ENCODE measurements at regions not wholly inside any gene's neighbourhood (a gene's known extent, or its start where the extent isn't known, plus 50 kb on each side); places are given as distances from the start of the nearest gene placed in this dataset.

GRCh38 chr14:34227834-34228649, 234.0 kb downstream of the SPTSSA start (continued):
- TF ChIP-seq ZNF710 (CRISPR knock-in tag; IDR thresholded peaks at IDR 0.05; ENCODE audit: borderline replicate concordance) (no peak), ZBTB33 (CRISPR knock-in tag; IDR thresholded peaks at IDR 0.05) (no peak), DBP (CRISPR knock-in tag; IDR thresholded peaks at IDR 0.05; ENCODE audit: not compliant biosample characterization) (peak; percentile 38), ZFP36L1 (CRISPR knock-in tag; IDR thresholded peaks at IDR 0.05) (peak; percentile 58; the same call in 1 of the 2 replicates), SOX5 (CRISPR knock-in tag; IDR thresholded peaks at IDR 0.05; ENCODE audit: borderline replicate concordance) (0 out of 2 replicates have a peak, but pooled peaks have one; percentile 13), HOXA5 (CRISPR knock-in tag; IDR thresholded peaks at IDR 0.05) (peak; percentile 65; the same call in 1 of the 2 replicates), ARNT2 (CRISPR knock-in tag; IDR thresholded peaks at IDR 0.05; ENCODE audit: low read depth) (0 out of 2 replicates have a peak, but pooled peaks have one; percentile 64), FOSL2 (CRISPR knock-in tag; IDR thresholded peaks at IDR 0.05) (0 out of 2 replicates have a peak, but pooled peaks have one; percentile 20), TEAD2 (CRISPR knock-in tag; IDR thresholded peaks at IDR 0.05) (no peak), ZBTB44 (CRISPR knock-in tag; IDR thresholded peaks at IDR 0.05) (no peak), TEAD3 (CRISPR knock-in tag; optimal IDR thresholded peaks at IDR 0.05; ENCODE audit: borderline replicate concordance) (peak; percentile 48), POLR2AphosphoS2 (IDR thresholded peaks at IDR 0.05; ENCODE audit: low read depth, low read length) (no peak), AGO2 (optimal IDR thresholded peaks at IDR 0.05; ENCODE audit: low read depth, low read length) (no peak), KDM4B (CRISPR knock-in tag; IDR thresholded peaks at IDR 0.05) (peak; percentile 43; the same call in 1 of the 2 replicates), SPEN (CRISPR knock-in tag; IDR thresholded peaks at IDR 0.05; ENCODE audit: low read depth) (0 out of 2 replicates have a peak, but pooled peaks have one; percentile 11), PHF8 (CRISPR knock-in tag; IDR thresholded peaks at IDR 0.05) (peak; percentile 37; the same call in 1 of the 2 replicates), ZNF709 (CRISPR knock-in tag; IDR thresholded peaks at IDR 0.05) (peak; percentile 66), ZNF296 (CRISPR knock-in tag; conservative IDR thresholded peaks at IDR 0.05) (no peak), ZFP36 (IDR thresholded peaks at IDR 0.05; ENCODE audit: borderline replicate concordance, low read depth, low read length, partially characterized antibody) (peak; percentile 43), RXRB (CRISPR knock-in tag; IDR thresholded peaks at IDR 0.05; ENCODE audit: borderline replicate concordance) (peak; percentile 33; the same call in 1 of the 2 replicates), NFKBIZ (CRISPR knock-in tag; IDR thresholded peaks at IDR 0.05) (0 out of 2 replicates have a peak, but pooled peaks have one; percentile 60), ZMAT5 (CRISPR knock-in tag; IDR thresholded peaks at IDR 0.05; ENCODE audit: borderline replicate concordance, low read depth) (0 out of 2 replicates have a peak, but pooled peaks have one; percentile 39), YEATS2 (CRISPR knock-in tag; IDR thresholded peaks at IDR 0.05; ENCODE audit: borderline replicate concordance) (peak; percentile 70)

All from HepG2 (cell line).